Breast epithelium (tissue), 3 donors: ENCODE measurements at regions not wholly inside any gene's neighbourhood (a gene's known extent, or its start where the extent isn't known, plus 50 kb on each side); places are given as distances from the start of the nearest gene placed in this dataset.

ENCODE experiments used
- POLR2A ChIP-seq: fragments of 450-650 bp; IDR thresholded peaks from one replicate; pipeline ENCODE4 v1.6.1; 2016; ENCODE audit warnings: antibody characterized with exemption, mild to moderate bottlenecking, moderate library complexity
- TF ChIP-seq, protein P1 (sequence below), 3 donors: fragments of 450-650 bp; IDR thresholded peaks; one replicate each; pipeline ENCODE4 v1.5.1; 2016 to 2017; ENCODE audit warnings: antibody characterized with exemption in 3 of 3, mild to moderate bottlenecking in 3 of 3, moderate library complexity in 3 of 3

DNA sequence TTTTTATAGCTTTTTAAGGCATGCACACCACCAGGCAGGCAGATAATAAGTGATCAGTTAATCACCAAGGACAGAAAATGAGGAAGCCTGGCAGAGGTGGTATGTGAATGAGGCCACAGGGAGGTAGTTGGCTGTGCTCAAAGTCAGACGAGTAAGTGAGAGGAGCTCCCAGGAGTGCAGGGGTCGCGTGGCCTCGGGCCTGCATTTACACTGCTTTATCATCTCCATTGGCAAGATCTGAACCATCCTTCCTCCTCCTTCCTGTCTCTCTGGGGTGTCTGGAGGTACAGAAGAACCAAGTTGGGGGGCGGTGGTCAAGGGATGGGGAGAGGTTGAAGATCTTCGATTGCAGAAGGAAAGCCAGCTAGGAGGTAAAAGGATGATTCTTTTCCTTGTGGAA lies 320.1 kb downstream of the SOX9 start:
- TF ChIP-seq, protein P1, sequence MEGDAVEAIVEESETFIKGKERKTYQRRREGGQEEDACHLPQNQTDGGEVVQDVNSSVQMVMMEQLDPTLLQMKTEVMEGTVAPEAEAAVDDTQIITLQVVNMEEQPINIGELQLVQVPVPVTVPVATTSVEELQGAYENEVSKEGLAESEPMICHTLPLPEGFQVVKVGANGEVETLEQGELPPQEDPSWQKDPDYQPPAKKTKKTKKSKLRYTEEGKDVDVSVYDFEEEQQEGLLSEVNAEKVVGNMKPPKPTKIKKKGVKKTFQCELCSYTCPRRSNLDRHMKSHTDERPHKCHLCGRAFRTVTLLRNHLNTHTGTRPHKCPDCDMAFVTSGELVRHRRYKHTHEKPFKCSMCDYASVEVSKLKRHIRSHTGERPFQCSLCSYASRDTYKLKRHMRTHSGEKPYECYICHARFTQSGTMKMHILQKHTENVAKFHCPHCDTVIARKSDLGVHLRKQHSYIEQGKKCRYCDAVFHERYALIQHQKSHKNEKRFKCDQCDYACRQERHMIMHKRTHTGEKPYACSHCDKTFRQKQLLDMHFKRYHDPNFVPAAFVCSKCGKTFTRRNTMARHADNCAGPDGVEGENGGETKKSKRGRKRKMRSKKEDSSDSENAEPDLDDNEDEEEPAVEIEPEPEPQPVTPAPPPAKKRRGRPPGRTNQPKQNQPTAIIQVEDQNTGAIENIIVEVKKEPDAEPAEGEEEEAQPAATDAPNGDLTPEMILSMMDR (IDR thresholded peaks at IDR 0.05): no peak
- TF ChIP-seq POLR2A: no peak
